ENCODE measurements at regions not wholly inside any gene's neighbourhood (a gene's known extent, or its start where the extent isn't known, plus 50 kb on each side); places are given as distances from the start of the nearest gene placed in this dataset.
"Not testable (repeated sequence)": the region's sequence is repeated elsewhere in the genome, so short reads cannot be mapped to it uniquely, and the experiment has no call there.

DNA sequence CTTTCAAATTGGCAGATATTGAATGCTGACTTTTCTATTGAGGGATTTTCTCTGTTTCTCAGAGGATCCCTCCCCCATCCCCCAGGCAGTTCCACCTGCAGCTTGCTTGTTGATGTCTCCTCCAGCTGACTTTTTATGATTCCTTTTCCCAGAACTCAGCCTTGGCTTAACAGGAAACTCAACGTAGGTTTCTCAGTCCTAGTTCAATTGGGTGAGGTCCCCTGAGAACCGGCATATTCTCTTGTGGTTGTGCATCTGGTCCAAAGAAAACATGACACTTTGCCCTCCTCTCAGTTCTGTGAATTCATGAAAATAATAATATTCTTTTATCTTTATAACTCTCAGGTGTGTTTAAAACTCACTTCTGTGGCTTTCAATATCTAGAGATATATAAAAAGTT is 1222.1 kb downstream of the OTOL1 start:
- peak; percentile 91 for DNase-seq (ENCODE audit: low read depth, low spot score)

DNA sequence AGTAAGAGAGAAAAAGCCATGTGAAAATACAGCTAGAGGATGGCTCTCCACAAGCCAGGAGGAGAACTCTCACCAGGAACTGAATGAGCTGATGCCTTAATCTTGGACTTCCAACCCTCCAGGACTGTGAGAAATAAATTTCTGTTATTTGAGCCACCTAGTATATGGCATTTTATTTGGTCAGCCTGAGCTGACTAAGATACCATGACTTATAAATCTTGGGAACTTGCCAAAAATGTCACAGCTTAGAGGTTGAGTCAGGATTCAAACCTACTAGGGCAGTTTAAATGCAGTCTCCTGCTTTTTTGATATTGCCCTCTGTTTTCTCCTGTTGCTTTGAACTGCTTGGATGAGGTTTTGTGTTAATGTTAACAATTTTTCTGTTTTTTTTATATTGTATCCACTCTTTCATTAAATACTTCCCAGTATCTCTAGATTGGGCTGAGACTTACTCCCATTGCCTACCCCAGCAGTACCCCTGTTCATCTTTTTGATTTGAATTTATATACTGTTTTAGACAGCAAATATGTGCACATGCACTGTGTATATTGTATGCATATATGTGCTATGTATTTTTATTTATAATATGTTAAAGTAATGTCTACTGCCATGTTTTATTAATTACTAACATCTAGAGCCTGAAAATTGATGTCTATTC is 1223.2 kb downstream of the OTOL1 start:
- DNase-seq (ENCODE audit: low read depth, low spot score): peak; percentile 87

DNA sequence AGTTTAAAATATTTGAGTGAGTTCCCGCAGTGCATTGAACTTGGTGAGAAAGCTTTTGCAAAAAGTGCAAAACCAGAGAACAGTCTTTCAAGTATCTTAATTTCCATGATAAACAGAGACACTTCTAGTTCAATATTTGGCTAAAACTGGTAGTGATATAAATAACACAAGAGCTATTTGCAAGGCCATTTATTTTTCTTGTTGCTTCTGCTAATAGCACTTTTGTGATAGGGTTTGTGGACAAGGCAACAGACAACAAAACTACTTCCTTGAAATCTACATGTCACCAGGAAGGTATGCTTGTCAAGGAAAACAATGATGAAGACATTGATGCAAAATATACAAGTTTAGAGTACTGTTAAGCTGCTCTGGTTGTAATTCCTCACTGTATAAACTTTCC is 1225.1 kb downstream of the OTOL1 start:
- DNase-seq (ENCODE audit: low read depth, low spot score): no peak

DNA sequence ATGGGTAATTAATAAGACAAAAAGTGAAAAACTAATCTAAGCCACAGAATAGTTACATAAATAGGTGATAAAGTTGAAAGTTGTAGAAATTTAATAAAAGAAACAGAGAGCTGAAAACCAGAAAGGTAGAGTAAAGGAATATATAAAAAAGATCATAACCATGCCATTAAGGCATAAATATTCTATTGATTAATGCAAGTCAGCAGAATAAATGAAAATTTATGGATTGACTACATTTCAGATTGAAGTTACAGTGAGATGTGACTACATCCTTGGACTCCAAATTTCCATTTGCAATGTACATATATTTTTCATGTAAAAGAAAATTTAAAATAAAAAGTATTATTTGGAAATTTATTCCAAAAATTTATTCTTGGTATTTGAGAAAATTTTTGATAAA is 1225.7 kb downstream of the OTOL1 start:
- DNase-seq (ENCODE audit: low read depth, low spot score): no peak

DNA sequence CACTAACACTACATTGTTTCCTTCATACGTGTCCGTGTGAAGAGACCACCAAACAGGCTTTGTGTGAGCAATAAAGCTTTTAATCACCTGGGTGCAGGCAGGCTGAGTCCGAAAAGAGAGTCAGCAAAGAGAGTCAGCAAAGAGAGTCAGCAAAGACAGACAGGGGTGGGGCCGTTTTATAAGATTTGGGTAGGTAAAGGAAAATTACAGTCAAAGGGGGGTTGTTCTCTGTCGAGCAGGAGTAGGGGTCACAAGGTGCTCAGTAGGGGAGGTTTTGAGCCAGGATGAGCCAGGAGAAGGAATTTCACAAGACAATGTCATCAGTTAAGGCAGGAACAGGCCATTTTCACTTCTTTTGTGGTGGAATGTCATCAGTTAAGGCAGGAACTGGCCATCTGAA is 1226.2 kb downstream of the OTOL1 start:
- DNase-seq (ENCODE audit: low read depth, low spot score): not testable (repeated sequence)

DNA sequence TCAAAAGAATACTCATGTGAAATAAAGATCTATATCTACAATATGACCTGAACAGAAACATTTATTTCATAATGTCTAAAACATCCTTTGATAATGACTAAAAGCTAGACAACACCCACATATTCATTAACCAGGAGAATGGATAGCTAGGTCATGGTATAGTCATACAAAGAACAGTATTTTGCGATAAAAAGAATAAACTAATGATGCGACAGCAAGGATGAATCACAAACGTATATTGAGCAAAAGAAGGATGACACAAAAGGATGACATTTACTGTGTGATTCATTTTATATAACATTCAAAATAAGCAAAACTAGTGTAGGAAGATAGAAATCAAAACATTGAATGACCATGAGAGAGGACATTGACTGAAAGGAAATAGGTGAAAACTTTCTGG is 1233.1 kb downstream of the OTOL1 start:
- no peak for DNase-seq (ENCODE audit: low read depth, low spot score)

DNA sequence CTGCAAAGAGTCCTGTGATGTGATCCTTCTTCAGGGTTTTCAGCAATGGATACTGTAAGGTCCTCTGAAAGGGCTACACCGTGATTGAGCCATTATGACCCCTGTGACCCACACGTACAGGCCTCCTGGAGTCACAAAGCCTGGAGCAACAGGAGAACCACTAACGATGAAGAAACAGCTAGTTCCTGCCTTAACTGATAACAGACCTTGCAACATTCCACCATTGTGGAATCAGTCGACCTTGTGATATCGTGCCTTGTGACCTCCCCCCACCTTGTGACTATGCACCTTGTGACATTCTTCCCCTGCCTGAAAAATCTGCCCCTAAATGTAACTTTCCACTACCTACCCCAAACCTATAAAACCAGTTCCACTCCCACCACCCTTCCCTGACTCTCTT is 1235.4 kb downstream of the OTOL1 start:
- DNase-seq (ENCODE audit: low read depth, low spot score): not testable (repeated sequence)

DNA sequence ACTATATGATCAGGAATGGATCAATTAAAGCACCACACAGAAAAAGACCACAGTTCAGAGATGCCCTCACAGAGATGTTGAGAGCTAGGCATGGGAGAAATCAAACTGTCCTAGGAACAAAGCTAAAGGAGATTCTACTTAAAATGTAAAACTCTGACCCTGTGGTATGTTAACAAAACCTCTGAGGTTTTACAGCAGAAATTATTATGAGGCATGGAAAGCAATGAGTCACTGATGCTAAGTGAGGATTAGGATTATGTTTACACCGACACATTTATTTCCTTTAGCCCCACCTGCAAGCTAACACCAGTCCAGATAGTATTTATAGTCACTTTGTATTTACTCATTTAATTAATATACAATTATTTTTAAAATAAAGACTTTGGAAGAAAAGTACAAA is 1242.2 kb downstream of the OTOL1 start:
- DNase-seq (ENCODE audit: low read depth, low spot score): no peak

DNA sequence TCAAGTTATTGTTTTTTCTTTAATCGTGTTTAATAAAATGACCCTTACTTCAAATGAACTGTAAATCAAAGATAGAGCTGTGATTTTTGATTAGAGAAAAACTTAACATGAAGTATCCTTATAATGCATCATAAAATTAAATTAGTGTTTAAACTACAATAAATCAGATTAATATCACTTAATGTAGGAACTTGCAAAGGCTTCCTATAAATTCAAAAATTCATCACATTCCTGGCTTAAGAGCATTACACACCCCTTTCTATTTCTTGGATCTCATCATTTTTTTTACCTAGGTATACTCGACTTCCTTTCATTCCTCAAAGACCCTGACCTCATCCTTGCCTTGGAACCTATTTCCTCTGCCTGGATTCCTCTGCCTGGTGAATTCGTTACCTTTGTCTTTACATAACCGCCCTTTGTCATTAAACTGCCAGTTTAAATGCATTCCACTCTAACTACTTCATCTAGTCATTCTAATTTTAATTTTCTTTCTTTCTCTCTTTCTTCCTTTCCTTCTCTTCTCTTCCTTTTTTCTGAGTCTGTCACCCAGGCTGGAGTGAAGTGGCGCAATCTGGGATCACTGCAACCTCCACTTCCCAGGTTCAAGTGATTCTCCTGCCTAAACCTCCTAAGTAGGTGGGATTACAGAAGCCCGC is 1244.5 kb downstream of the OTOL1 start:
- no peak for DNase-seq (ENCODE audit: low read depth, low spot score)

DNA sequence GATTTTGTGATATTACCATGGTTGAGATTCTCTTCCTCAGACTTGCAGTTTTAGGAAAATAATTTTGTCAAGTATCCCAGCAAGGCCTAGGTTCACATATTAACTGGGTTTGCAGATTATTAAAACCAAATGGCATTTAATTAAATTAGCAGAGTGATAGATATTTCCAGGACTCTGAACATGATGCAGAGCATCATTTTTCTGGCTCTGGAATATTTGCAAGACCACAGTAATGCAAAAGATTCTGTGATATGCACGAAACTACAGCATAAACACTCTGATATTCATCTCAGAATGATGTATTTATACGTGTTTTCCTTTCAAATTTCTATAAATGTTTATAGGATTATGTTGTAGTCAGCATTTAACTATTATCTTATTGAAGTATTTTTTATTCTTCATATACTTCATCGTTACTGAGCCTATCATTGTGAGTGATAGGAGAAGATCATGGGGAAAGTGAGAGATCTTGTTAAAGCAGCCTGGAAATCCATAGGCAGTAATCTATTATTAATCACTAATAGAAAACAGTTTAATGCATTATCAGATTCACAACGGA is 1245.6 kb downstream of the OTOL1 start:
- no peak for DNase-seq (ENCODE audit: low read depth, low spot score)

DNA sequence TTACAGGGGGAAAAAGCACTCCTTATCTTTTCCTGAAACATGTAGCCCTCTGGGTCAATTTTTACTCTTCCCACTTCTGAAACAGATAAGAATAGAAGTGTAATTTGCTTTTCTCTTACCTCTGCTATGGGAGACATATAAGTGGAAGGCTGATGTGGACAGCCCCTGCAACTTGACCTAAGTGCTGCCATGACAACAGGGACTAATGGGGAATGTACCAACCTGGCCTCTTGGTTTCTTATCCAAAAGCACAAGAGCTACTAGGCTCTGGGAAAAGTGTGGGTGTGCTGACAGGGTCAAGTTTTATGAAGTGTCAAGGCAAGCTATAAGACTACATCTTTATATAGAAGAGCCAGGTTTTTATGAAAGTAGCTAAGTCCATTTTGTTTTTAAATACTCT is 1246.5 kb downstream of the OTOL1 start:
- DNase-seq (ENCODE audit: low read depth, low spot score): no peak

DNA sequence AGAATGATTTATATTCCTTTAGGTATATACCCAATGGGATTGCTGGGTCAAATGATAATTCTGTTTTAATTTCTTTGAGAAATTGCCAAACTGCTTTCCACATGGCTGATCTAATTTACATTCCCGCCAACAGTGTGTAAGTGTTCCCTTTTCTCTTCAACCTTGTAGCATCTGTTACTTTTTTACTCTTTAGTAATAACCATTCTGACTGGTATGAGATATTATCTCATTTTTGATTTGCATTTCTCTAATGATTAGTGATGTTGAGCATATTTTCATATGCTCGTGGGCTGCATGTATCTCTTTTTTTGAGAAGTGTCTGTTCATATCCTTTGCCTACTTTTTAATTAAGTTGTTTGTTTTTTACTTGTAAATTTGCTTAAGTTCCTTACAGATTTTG is 1264.2 kb downstream of the OTOL1 start:
- no peak for DNase-seq (ENCODE audit: low read depth, low spot score)

DNA sequence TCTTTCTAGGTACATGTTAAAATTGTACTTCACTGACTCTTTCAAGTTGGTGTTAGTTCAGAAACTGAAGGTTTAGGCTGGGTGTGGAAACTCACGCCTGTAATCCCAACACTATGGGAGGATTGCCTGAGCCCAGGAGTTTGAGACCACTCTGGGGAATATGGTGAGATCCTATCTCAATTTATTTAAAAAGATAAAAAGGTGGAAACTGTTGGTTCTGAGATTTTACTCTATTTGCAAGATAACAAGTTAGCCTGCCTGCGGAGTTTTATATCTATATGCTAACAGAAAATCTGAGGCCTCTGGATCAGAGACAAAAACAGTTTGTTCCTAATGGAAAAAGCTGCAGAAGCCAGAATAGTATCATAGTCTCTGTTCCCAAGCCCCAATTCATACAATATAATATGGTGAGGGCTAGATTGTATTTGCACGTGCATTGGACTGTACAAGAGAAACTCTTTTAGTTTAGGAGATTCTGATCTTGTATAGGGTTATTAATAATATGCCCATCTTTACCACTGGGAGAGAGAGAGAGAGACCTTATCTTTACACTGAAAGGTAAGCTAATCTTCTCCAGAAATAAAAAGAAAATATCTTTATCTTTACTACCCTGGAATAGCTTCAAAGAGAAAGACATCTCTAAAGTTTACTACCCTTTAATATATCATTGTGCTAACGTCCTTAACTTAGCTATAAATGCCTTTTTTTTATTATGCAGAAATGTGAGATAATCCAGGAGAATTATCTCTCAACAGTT is 1267.6 kb downstream of the OTOL1 start:
- no peak for DNase-seq (ENCODE audit: low read depth, low spot score)

DNA sequence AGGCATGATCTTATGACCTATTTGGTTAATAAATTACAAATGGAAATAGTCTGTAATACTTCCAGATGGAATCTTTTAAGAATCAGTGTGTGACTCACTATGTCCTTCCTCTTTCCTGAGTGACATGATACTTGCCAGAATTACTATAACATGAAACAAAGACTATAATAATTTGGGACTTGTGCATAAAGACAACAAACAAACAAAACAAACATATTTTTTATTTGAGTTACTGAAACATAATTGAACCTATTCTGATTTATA is 1268.1 kb downstream of the OTOL1 start:
- DNase-seq (ENCODE audit: low read depth, low spot score): no peak

DNA sequence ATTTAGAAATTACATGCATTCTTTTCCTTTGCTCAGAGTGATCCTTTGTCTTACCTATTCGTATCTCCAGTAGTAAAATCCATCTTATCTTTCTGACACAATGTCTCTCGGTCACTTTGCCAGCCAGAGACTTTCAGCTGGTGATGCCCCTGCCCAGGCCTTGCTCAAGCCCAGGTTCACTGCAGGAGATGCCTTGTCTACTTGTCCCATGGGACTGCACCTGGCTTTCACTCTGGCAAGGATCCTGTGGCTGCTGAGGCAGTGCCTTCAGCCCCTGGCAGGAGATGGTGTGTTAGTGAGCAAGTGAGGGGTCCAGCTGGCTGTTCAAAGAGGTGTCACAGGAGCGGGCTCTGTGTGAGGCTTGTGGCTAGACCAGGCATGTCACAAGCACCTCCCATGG is 1268.9 kb downstream of the OTOL1 start:
- DNase-seq (ENCODE audit: low read depth, low spot score): no peak

DNA sequence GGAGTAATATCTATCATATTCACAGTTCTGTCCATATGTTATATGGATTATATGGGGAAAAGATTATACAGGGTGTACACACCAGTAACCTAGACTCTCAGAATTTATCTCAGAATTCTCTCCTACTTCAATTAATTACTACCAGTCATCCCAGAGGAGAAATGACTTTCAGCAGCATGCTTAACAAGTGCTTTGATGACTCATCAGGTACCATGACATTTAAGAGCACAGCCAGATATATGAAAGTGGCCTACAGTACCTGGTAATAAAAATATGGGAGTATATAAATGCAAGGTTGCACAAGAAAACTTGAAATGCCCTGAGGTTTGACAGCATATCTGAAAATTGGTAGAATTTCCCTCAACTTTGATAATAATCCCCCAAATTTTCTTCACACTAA is 1273.0 kb downstream of the OTOL1 start:
- DNase-seq (ENCODE audit: low read depth, low spot score): no peak

DNA sequence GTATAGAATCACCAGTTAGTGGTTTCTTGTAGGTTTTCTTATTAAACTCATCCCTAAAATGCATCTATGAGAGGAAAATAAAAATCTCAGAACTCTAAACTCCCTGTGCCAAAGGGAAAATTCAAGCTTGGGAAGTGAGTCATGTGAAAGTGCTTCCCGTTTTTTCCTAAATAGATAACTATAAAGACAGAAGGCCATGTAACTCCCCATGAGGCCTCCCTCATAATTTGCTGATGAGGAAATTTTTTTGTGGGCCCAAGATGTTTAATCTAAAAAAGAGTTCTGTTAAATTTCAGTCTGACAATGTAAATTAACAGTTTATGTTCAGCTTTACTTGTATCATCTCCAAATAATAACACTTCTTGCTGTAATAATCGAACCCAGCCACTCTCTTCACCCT is 1273.9 kb downstream of the OTOL1 start:
- no peak for DNase-seq (ENCODE audit: low read depth, low spot score)

DNA sequence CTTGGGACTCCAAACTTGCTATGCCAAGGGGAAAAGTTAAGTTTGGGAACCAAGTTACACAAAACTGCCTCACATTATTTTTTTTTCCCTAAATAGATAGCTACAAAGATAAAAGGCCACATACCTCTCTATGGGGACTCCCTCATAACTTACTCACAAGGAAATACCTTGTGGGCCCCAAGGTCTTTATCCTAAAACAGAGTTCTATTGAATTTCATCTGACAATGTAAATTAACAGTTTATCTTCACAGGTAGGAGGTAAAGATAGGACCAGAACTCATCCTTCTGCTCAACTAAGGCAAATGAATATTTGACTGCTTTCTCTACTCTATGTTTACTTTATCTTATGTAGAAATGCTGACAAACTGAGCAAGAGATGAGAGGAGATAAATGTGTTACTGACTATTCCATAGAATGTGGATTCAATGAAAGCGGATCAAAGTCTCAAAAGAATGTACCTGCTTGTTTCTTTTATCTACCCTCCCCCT is 1278.0 kb downstream of the OTOL1 start:
- DNase-seq (ENCODE audit: low read depth, low spot score): no peak

DNA sequence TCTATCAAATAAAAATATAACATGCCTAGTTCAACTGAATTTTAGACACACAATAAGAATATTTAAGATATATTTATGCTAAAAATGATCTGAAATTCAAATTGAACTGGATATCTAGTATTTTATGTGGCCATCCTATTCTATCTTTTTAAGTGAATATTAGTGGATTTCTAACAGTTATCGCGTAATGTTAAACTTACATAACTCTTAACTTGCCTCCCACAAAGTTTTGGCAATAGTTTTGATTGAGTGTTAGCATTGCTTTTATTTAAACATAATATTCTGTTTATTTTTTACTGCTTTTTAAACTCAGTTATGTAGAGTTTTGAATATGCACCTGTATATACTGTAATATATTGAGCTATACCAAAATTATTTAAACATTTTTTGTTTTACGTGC is 1279.5 kb downstream of the OTOL1 start:
- no peak for DNase-seq (ENCODE audit: low read depth, low spot score)

DNA sequence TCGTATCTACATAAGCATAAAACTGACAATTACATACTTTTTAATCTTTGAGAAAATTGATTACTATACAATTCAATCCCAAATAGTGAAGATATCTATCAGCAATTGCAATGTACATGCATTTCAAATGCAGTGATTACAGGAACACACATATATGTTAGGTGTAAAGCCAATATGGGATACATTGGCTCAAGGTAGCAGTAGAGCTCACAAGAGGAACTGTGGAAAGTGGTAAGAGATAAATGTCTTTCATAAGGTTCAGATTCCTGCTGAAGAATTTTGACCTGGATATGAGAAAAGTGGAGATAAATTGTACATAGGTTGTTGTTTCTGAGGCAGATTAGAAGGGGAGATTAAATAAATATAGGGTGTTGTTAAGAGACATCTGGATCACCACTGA is 1280.5 kb downstream of the OTOL1 start:
- no peak for DNase-seq (ENCODE audit: low read depth, low spot score)

DNA sequence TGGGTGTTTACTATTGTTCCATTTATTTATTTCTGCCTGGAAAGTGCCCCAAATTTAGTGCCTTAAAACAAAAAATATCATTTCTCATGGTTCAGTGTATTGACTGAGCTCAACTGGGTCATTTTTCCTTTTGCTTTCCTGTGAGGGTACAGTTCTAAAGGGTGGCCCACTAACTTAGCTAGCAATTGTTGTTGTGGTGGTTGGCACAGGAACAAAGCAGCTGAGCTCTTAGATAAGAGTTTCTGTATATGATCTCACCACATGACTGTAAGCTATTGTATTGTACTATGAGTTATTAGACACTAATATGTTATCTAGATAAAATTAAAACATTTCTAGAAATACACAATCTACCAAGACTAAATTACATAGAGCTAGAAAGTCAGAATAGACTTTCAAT is 1283.7 kb downstream of the OTOL1 start:
- no peak for DNase-seq (ENCODE audit: low read depth, low spot score)

DNA sequence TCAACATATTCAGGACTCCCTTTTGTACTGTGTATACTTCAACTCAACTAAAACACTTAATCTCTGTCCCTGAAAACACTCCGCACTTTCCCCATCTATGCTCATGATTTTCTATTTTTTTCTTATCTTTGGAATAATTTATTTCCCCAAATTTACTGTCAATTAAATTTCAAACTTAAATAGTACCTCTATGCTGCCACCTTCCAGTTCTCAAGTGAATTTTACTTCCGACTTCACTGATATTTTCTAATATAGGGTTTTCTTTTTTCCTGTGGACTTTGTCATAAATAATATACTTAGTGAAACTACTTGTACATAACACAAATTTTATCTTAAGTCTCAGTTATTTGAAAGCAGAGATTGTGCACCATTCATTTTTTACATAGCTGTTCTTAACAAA is 1303.3 kb downstream of the OTOL1 start:
- no peak for DNase-seq (ENCODE audit: low read depth, low spot score)

All from smooth muscle cell of the brain vasculature (primary cell).